HFF-Myc (cell line): ENCODE measurements at regions not wholly inside any gene's neighbourhood (a gene's known extent, or its start where the extent isn't known, plus 50 kb on each side); places are given as distances from the start of the nearest gene placed in this dataset.

Experiments used
- DNase-seq: peaks from one replicate; pipeline ENCODE4 v3.0.0-alpha.2; 2011; ENCODE audit warnings: low read depth; ENCODE audit errors: extremely low read depth
- H3K4me3 ChIP-seq: replicated peaks from 2 replicates; pipeline ENCODE4 v1.5.1; 2011; ENCODE audit warnings: low read depth, mild to moderate bottlenecking, control low read depth, low read length
- CTCF ChIP-seq: IDR thresholded peaks from 2 replicates; pipeline ENCODE4 v1.5.1; 2012; ENCODE audit warnings: mild to moderate bottlenecking, low read depth, low read length, control low read depth; ENCODE audit errors: missing control alignments

- TF ChIP-seq CTCF = no peak
- DNase-seq = no peak
These were observed 236.9 kb upstream of the SLC10A2 start for GRCh38 chr13:103303078-103303651.

GRCh38 chr13:103302676-103303075, 236.5 kb upstream of the SLC10A2 start:
- no peak for DNase-seq

More at GRCh38 chr13:103303078-103303651, 236.9 kb upstream of the SLC10A2 start:
- H3K4me3 ChIP-seq = no peak overlapping the region

GRCh38 chr13:103299079-103299478, 232.9 kb upstream of the SLC10A2 start:
- H3K4me3 ChIP-seq = no peak overlapping the region
- TF ChIP-seq CTCF = no peak
- no peak for DNase-seq

More at GRCh38 chr13:103302676-103303075, 236.5 kb upstream of the SLC10A2 start:
- H3K4me3 ChIP-seq = no peak overlapping the region
- no peak for TF ChIP-seq CTCF

- DNase-seq = no peak
- H3K4me3 ChIP-seq = no peak overlapping the region
- TF ChIP-seq CTCF = no peak
These were observed 230.9 kb upstream of the SLC10A2 start for GRCh38 chr13:103297083-103297482.

- no peak for DNase-seq
- H3K4me3 ChIP-seq = no peak overlapping the region
- no peak for TF ChIP-seq CTCF
These were observed 225.8 kb upstream of the SLC10A2 start for GRCh38 chr13:103291798-103292572.

- TF ChIP-seq CTCF = no peak
- no peak overlapping the region for H3K4me3 ChIP-seq
- DNase-seq = no peak
These were observed 225.0 kb upstream of the SLC10A2 start for GRCh38 chr13:103291226-103291625.
